Pulmonary artery endothelial cell (primary cell): ENCODE measurements at regions not wholly inside any gene's neighbourhood (a gene's known extent, or its start where the extent isn't known, plus 50 kb on each side); places are given as distances from the start of the nearest gene placed in this dataset.
"Not testable (repeated sequence)": the region's sequence is repeated elsewhere in the genome, so short reads cannot be mapped to it uniquely, and the experiment has no call there.

ENCODE experiments used
- DNase-seq: peaks from one replicate; pipeline ENCODE4 v3.0.0-alpha.2; 2011; ENCODE audit warnings: low read depth, low spot score

DNA sequence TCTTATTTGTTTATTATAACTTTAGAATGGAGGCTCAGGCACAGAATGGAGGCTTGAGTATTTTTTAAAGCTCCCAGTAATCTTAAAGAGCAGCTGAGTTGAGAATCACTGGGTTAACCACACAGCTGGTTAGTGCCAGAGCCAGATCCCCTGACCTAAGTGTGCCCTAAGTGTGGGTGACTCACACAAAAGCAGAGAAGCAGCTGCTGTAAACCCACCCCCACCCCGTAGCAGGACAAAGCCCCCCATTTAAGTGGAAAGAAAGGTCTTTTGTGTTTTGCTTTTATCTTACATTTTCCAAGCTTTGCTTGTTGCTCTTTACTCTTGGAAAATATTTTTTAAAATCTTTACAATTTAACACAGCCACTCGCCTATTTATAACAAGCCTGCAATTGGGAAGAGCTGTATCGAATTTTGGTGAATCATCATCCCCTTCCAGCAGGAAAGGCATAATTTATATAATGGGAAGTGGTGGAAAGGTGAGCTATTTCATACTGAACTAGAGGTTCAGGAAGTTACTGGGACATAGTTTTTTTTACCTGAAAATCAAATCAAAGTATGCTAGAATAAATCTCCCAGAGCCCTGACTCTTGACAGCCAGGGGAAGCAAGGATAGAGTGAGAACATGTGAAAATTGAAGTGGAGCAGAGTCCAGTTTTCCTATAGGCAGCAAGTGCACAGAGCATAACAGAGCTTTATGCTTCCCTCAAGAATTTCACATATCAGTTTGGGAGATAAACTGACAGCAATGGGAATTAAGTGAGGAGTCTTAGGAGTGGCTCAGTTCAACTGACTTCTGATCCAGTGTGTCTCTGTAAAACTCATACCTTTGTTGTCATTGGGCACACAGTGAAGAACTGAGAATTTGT is 405.7 kb downstream of the AASDHPPT start:
- DNase-seq = no peak

DNA sequence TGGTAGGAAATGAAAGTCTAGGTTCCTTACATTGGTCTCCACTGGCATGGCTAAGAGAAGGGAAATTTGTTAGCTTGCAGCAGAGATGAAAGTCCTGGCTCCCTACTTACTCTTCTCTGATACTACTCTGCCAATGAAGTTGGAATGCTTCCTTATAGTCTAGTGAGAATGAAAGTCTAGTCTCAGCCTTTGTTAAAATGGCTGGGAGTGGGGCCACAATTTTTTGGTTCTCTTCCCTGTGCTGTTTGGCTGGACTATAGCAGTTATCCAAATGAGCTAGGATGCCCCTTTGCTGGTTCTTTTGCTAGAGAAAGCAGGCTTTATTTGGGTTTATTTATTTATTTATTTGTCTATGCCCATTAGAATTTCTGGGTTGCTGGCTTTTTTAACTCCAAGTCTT is 414.3 kb downstream of the AASDHPPT start:
- DNase-seq = no peak

GRCh38 chr11:106493751-106494150 is 416.3 kb downstream of the AASDHPPT start:
- DNase-seq = no peak

- DNase-seq = no peak
Observed at GRCh38 chr11:106495046-106495445, 417.6 kb downstream of the AASDHPPT start.

- no peak for DNase-seq
Observed at GRCh38 chr11:106496677-106497076, 419.2 kb downstream of the AASDHPPT start.

DNA sequence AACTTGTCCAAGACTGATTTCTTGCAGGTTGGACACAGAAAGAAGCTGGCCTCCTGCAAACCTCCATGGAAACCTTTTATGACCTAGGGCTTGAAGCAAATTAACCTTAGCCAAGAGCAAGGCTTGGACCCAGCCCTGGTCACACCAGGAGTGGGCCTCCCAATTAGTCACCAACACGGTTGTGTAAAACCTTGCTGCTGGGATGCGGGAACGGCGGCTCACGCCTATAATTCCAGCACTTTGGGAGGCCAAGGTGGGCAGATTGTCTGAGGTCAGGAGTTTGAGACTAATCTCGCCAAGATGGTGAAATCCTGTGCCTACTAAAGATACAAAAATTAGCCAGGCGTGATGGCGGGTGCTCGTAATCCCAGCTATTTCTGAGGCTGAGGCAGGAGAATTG is 419.9 kb downstream of the AASDHPPT start:
- DNase-seq = no peak

- no peak for DNase-seq
Observed at GRCh38 chr11:106497822-106498221, 420.4 kb downstream of the AASDHPPT start.

DNA sequence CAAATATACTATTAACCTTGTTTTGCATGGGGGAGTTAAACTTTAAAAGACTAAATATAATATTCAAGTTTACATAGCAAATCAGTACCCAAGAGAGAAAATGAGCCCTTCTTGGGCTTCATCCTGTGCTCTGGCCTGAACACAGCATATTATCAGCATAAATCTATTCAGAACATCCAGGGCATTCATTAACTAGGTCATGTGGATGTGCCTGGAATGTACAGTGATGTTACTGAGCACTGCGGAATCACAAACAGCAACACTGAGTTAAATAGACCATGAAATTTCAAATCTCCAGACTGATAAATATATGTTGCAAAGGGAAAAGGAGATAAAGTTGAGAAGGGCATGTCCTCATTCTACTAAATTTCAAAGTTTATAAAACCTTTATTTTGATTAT is 426.4 kb downstream of the AASDHPPT start:
- DNase-seq = no peak

GRCh38 chr11:106507645-106508306 is 430.3 kb downstream of the AASDHPPT start:
- DNase-seq = no peak

GRCh38 chr11:106514706-106515105 is 437.2 kb downstream of the AASDHPPT start:
- DNase-seq = no peak

- DNase-seq = no peak
Observed at GRCh38 chr11:106517426-106517825, 440.0 kb downstream of the AASDHPPT start.

- DNase-seq = no peak
Observed at GRCh38 chr11:106520146-106520912, 442.9 kb downstream of the AASDHPPT start.

DNA sequence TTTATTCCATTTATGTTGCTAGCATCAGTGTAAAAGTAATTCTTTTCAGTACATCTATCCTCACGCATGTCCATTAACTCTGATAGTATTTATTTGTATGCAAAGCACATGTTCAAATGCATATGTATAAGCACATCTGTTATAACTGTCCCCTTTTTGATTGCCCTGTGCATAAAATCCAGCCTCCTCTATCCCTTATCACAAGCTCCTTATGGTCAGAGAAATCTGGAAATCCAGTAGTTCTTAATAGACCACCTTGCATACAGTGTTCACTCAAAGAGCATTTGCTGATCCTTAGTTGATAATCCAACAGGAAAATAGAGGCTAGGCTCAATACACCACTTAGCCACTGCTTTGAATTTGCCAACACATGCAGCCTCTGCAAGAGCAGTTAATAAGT is 443.5 kb downstream of the AASDHPPT start:
- DNase-seq = no peak

DNA sequence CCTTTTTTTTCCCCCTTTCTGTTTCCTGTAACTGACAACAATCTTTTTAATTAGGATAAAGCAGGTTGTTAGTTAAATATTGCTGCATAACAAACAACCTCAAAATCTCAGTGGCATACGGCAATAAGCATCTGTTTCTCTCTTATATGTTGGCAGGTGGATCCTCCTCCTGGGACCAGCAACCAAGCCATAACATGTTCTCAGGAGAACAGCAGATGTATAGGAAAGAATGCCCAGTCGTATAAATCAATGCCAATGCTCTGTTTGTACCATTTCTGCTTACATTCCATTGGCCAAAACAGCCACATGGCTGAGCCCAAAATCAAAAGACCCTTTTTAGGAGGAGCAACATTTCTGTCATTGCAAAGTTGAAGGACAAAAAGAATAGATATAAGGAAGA is 445.7 kb downstream of the AASDHPPT start:
- DNase-seq = no peak

DNA sequence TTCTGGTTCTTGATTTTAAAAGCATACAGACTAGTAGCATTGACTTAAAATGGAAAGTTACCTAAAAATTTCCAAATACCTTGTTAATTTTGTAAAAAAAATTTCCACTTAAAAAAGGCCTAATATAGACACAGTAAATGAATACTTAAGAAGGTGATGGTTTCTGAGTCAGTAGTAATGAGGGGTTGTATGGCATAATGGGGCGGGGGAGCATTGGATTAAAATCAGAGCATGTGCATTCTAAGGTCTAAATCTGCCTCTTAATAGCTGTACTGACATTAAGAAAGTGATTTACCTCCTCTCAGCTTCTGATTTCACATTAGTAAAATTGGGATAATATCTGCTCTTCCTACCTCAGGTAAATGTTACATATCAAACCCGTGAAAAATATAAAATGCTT is 446.5 kb downstream of the AASDHPPT start:
- no peak for DNase-seq

DNA sequence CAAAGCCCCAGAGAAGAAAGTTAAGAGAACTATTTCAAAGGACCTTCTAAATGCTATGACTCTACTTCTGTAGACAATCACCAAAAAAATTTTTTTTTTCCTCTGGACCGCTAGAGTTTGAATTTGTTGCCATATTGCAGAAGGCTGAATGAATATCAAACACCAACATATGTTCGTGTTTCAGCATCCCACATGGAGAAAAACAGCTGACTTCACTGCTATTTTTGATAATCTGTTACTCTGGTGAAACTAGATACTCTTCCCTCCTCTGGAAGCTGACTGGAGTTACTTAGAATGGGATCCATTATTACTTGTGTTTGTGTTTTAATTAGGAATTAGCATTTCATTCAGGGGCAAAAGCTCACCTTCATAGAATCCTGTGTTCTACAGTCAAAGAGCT is 447.0 kb downstream of the AASDHPPT start:
- DNase-seq = no peak

GRCh38 chr11:106531648-106532047 is 454.2 kb downstream of the AASDHPPT start:
- not testable (repeated sequence) for DNase-seq

DNA sequence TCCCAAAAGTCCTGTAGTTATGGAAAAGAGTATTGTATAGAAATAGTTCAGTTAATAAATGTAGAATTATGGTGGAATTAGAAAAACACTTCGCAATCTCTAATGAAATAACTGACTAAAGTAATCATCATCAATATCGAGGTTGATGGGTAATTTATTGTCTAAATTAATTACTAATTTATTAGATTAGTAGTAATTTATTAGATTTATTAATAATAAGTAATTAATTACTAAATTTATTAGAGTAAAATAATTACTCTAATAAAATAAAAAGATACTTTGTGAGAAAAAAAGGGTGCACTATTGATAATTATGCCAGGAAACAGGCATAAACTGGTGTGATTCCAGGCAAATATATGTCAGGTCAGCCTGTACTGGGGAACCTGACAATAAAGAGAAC is 455.6 kb downstream of the AASDHPPT start:
- no peak for DNase-seq

DNA sequence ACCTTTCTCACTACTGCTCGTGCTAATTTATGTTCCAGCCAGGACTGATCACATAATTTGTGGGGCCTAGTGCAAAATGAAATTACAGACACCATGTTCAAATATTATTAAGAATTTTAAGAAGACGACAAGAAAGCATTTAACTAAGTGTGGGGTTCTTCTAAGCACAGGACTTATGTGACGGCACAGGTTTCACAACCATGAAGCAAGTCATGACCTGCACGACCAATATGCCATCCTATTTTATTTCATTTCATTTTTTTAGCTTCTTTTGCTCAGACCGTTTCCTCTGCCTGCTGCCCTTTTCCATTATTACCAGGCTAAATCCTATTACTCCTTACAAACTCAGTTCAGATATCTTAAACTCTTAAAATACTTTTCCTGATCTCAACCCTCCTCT is 462.5 kb downstream of the AASDHPPT start:
- no peak for DNase-seq

DNA sequence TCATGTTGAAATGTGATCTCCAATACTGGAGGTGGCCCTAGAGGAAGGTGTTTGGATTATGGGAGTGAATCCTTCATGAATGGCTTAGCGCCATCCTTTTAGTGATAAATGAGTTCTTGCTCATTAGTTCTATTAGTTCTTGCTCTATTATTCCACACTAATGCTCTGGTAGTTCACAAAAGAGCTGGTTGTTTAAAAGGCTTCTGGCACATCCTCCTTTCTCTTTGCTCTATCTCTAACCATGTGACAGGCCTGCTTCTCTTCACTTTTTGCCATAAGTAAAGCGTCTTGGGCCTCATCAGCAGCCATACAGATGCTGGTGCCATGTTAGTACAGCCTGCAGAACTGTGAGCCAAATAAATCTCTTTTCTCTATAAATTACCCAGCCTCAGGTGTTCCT is 469.9 kb downstream of the GUCY1A2 start:
- no peak for DNase-seq

- DNase-seq = no peak
Observed at GRCh38 chr11:106551744-106552673, 466.3 kb downstream of the GUCY1A2 start.
